HG03442 (cell line): ENCODE measurements at regions not wholly inside any gene's neighbourhood (a gene's known extent, or its start where the extent isn't known, plus 50 kb on each side); places are given as distances from the start of the nearest gene placed in this dataset.
"Not testable (repeated sequence)": the region's sequence is repeated elsewhere in the genome, so short reads cannot be mapped to it uniquely, and the experiment has no call there.

Experiments used
- ATAC-seq: cut with Tn5 transposase; IDR thresholded peaks from one replicate; pipeline ENCODE4 v1.9.1; 2021; ENCODE audit warnings: mild to moderate bottlenecking, moderate library complexity; ENCODE audit not compliant: unreplicated experiment

- no peak for ATAC-seq
These were observed 493.9 kb downstream of the NTRK2 start for GRCh38 chr9:85163415-85163814.

- ATAC-seq = no peak
These were observed 493.3 kb downstream of the NTRK2 start for GRCh38 chr9:85162822-85163221.

DNA sequence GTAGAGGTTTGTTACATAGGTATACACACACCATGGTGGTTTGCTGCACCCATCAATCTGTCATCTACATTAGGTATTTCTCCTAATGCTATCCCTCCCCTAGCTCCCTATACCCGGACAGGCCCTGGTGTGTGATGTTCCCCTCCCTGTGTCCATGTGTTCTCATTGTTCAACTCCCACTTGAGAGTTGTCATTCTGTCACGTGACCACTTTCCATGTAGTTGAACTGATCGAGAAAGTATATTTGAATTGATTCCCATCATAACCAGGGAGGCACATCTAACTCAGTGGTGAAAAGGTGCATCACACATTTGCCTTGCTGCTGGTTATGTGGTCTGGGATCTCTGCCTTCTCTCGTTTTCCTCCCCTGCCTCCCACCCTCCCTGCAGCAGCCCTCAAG lies 491.4 kb downstream of the NTRK2 start:
- not testable (repeated sequence) for ATAC-seq

- ATAC-seq = no peak
These were observed 489.0 kb downstream of the NTRK2 start for GRCh38 chr9:85158512-85158911.

GRCh38 chr9:85157772-85158171 lies 488.2 kb downstream of the NTRK2 start:
- ATAC-seq = no peak

DNA sequence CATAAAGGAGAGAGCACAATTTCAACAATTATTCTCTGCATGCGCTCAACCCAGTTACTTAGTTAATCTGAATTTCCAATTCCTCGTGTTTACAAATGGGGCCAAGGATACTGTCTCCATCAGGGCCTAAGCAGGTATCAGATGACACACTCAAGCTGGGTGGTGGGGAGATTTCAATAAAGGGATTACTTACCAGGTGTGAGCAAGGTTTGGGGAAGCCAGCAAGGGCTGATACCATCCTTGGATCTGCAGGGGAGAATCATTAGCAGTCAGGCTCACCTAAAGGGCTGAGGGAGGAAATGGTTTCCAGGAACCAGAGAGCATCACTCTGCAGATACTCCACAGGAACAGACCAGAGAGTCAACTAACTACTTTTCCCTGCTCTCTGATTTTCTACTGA lies 487.1 kb downstream of the NTRK2 start:
- no peak for ATAC-seq

DNA sequence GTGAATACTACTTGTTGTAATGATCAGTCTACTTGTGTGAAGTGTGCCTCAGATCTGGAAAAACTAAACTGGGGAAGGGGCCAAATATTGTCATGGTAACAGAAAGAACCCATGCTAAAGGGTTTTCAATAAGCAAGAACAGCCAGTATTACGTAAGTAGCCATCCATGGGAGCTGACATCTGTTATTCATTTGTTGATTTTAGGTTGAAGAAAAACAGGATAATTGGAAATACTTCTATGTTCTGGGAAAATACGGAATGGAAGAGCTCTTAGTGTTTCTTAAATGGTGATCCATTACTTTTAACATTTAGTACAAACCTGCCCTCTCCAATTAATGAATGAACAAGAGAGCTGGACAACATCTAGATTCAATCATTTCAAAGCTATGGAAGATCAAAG lies 485.8 kb downstream of the NTRK2 start:
- ATAC-seq = no peak

- ATAC-seq = no peak
These were observed 482.2 kb downstream of the NTRK2 start for GRCh38 chr9:85151741-85152140.

GRCh38 chr9:85151162-85151561 lies 481.6 kb downstream of the NTRK2 start:
- no peak for ATAC-seq

DNA sequence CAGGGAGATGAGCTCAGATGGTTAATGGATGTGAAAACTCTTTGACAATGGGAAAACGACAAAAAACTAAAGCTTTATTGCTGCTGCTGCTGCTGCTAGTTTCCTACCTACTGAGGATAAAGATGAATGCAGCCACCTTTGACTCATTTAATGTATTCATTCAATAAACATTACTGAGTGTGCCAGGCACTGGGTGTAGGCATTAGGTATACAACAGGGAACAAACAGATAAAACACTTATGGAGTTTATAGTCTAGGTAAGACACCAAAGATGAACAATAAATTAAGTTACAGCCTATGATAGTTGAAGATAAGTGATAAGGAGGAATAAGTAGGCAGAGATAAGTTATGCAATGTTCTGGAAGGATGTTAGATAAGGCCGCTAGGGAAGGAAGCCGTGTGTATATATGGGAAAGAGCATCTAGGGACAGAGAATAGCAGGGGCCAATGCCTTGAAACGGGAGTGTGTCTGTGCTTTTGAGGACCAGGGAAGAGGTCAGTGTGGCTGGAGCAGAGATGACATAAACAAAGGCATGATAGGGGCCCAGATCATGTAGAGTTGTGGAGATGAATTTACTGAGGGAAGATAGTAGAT lies 477.6 kb downstream of the NTRK2 start:
- no peak for ATAC-seq

DNA sequence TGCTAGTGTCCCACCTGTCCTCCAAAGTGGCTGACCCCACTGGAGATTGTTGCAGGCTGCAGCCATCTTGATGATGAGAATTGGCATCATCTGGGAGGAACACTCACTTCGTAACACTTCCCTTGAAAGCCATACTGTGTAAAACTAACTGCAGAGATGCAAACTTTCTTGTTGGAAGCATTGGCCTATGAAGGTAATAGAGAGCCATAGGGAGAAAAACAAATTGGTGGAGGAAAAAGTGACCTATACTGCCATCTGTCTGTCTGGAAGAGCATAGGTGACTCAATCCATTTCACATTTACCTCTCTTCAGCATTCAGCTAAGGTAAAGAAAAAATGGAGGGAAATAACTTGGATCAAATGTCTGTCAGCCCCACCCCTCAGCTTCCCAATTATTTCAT lies 473.4 kb downstream of the NTRK2 start:
- ATAC-seq = no peak

GRCh38 chr9:85142496-85142911 lies 473.0 kb downstream of the NTRK2 start:
- no peak for ATAC-seq

GRCh38 chr9:85137696-85138095 lies 468.2 kb downstream of the NTRK2 start:
- ATAC-seq = no peak

DNA sequence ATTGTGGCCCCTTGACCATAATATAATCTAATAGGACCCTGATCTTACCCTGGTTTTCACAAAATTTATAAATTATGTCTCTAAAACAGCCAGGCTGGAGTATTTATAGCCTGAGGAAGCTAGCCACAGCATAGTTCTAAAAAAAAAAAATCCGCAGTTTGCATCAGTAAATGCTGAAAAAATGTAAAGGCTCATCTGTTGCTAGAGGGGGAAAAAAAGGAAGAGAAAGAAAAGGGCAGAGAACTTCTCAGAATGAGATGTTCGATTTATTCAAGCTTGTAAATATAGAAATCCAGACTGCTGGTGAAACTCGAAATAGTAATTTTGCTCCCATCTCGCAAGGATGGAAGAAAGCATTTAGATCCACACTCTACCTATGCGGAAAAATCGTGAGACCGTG lies 467.5 kb downstream of the NTRK2 start:
- ATAC-seq = no peak

GRCh38 chr9:85136507-85136906 lies 467.0 kb downstream of the NTRK2 start:
- no peak for ATAC-seq

- no peak for ATAC-seq
These were observed 461.2 kb downstream of the NTRK2 start for GRCh38 chr9:85130764-85131163.

- ATAC-seq = no peak
These were observed 460.7 kb downstream of the NTRK2 start for GRCh38 chr9:85130260-85130659.

GRCh38 chr9:85129514-85129913 lies 460.0 kb downstream of the NTRK2 start:
- no peak for ATAC-seq

DNA sequence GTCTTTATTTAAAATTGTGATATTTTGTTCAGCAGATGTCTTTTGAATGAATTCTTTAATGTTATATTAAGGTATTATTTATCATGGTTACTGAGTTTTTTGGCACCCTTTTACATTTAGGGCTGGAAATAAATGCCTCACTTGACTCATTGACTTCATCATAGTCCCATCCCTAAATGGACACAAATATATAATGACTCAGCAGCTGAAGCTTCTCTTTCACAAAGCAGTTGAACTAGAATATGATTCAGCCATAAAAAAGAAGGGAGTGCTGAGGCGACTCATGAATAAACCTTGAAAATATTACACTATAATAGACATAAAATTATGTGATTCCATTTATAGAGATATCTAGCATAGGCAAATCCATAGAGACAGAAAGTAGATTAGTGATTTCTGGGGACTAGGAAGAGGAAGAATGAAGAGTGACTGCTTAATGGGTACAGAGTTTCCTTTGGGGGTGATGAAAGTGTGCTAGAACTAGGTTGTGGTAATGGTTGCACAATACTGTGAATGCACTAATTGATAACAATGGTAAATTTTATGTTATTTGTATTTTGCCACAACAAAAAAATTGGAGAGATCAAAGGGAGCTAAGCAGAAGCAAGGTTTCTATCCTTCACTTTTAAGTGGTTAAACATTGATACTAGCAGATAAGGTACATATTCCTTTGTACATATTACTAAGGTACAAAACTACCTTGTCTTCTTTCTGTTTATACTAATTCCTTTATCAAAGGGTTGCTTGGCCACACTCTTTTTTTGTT lies 449.6 kb downstream of the NTRK2 start:
- no peak for ATAC-seq

GRCh38 chr9:85117831-85118230 lies 448.3 kb downstream of the NTRK2 start:
- ATAC-seq = no peak

DNA sequence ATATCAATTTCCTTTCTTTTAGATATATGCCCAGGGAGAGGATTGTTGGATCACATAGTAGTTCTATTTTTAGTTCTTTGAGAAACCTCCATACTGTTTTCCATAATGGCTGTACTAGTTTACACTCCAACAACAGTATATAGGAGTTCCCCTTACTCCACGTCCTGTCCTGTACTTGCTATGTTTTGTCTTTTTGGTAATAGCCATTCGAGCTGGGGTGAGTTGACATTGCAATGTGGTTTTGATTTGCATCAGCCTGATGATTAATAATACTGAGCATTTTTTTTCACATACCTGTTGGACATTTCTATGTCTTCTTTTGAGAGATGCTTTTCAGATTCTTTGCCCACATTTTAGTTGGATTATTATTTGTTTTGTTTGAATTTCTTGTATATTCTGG lies 445.9 kb downstream of the NTRK2 start:
- ATAC-seq = no peak

GRCh38 chr9:85114799-85115198 lies 445.3 kb downstream of the NTRK2 start:
- ATAC-seq = no peak

- ATAC-seq = no peak
These were observed 443.4 kb downstream of the NTRK2 start for GRCh38 chr9:85112933-85113418.
